Forelimb muscle (tissue), 1 donor: ENCODE measurements at regions not wholly inside any gene's neighbourhood (a gene's known extent, or its start where the extent isn't known, plus 50 kb on each side); places are given as distances from the start of the nearest gene placed in this dataset.
A peak's percentile ranks its signal among the peaks of the same experiment; 100 is the strongest.

Experiments
- DNase-seq: peaks from one replicate; pipeline ENCODE4 v3.0.0-alpha.2; 2013; ENCODE audit warnings: low read depth

DNA sequence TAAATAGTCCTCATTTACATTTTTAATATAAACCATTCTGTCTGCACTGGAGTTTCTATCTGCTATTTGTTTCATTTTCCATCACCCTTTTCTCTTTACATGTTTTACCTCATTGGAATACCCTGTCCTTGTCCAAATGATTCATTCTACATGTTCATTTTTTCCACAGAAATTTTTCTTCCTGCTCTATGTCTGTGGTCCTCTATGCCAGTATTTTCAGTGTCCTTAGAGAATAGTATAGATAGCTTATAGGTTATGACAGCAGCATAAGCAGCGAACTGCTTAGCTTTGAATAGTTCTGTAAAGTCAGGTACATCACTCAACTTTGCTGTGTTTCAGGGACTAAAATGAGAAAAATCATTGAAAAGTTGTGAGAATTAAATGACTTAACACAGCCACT is 742.3 kb upstream of the CBLB start:
- DNase-seq = no peak

DNA sequence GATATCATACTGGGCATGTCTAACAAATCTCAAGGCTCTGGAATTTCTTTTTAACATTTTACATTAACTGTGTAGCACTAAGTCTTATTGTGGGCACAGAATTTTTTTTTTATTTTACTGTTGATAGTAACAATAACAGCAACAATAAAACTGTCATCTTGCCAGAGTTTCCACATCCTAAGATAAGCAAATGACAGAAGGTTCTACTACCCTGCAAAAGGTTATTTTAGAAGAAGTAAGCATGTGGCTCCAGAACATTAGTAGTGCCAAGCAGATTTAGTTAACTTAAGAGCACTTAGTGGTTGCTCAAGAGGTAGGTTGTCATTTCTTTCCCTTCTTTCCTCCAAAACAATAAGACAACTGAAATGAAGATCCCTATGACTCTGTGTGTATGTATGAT is 743.0 kb upstream of the CBLB start:
- DNase-seq = no peak

DNA sequence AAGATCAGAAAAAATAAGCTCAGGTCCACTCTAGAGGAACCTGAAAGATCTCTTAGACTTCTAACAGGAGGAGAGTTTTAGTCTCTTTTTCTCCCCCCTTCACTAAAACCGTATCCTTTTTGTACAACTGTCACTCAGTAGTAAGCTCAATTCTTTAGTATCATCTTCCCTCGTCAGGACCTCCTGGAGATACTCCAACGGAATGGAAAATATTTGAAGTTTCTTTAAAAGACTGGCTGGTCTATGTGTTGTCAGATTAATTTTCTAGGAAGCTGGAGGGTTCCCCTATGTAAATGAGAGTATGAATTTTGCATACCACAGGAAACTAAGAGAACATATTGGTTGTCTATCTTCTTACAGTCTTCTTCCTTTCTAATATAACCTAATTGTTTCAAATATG is 747.7 kb upstream of the CBLB start:
- DNase-seq = no peak

DNA sequence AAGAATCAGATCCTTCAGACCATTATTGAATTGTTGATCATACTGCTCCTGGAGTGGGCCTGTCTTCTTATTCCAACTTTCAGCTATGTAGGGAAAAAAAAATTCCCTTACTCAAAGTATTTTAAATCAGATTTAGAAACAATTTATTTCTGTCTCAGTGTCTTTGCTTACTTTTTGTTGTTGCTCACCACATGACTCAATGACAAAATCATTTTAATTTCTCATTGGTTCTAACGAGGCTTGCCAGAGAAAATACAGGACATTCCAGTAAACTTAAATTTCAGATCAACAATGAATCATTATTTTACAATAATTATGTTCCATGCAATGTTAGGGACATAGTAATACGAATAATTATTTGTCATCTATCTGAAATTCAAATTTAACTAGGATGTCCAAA is 748.5 kb upstream of the CBLB start:
- no peak for DNase-seq

DNA sequence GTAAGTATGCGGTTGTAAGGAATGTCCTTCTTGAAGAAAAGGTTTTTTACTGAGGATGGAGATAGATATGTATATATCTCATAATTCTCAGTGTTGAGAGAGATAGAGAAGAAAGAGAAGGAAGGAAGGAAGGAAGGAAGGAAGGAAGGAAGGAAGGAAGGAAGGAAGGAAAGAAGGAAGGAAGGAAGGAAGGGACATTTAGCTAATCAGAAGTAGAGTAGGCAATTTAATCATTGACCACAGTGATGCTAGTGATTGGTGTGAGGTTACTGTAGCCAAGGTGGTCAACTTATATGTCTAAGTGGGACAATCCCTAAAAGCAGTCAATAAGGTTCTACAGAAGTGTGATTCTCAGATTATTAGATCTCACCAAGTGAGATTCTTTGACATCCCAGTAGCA is 751.8 kb upstream of the CBLB start:
- DNase-seq = no peak

DNA sequence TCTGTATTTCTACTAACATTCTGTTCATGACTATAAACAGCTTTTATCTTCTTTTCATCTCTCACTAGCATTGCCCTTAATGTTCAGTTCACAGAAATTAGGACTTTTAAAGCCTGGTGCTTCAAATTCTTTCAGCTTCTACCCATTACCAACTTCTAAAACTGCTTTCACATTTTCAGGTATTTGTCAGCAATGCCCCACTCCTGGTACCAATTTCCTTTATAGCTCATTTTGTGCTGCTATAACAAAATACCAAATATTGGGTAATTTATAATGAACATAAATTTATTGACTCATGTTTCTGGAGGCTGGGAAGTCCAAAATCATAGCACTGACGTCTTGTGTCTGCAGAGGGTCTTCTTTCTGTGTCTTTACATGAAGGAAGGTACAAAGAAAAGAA is 753.1 kb upstream of the CCDC54 start:
- no peak for DNase-seq

DNA sequence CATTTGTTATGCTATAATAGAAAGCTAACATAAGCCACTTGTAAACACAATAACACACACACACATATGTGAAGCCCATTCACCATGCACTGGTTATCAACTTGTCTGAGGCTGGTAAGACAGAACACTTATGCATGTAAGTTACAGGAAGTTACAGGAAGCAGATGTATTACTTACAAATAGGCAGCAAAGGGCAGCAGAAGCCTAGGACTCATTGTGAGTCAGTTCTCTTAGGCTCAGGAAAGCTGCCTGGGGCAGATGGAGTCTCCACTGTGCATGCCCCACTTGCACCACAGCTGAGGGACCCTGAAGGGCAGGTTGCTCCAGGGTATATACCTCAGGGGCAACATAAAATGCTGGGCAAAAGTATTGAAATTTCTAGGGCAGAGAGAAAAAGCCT is 748.8 kb upstream of the CCDC54 start:
- DNase-seq = no peak

DNA sequence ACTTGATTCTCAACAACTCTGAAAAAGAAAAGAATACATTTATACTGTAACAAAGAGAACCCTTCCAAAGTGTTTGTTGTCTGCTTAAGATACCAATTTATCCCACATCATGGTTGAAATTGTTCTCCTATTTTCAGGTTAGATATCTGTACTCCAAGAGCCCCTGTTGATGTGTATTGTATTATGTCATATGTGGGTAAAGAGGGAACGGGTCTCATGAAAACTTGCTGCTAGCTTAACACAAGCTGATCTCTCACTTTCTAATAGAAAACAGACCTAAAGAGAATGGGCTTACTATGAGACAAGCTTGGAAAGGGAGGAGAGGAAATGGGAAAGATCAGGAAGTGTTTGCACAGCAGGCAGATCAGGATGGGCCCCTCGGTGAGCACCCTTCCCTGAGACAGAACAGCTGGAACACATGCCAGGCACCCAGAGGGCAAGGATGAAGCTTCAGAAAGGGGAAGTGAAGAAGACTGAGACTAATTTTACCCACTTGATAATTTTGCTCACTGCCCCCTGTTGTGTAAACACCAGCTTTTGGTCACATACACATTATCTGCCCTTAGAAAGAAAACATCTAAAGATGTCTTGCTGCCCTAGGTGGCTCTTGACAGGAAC is 747.9 kb upstream of the CCDC54 start:
- DNase-seq = no peak

DNA sequence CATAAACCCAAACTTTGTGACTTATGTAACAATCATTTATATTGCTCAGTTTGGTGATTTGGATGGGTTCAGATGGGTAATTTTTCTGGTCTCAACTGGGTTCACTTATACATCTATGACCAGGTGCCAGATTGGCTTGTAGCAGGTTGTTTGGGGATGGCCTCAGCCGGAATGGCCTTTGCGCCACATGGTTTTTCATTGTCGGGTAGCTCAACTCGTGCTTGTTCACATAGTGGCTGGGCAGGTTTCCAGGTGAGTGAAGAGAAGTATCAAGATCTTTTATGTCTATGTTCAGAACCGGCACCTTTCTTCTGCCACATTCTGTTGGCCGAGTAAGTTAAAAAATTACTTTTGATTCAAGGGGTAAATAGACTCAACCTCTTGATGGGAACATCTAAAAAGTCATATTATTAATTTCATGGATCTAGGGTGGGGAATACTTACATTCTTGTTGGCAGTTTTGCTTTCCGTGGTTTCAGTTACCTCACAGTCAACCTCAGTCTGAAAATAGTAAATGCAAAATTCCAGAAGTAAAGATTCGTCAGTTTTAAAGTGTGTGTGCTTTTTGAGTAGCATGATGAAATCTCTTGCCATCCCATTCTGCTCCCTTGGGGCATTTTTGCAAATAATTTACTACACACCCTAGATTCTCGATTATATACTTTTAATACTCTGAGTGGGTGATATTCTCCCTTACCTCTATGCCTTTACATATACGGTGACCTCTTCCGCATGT is 745.7 kb upstream of the CCDC54 start:
- no peak for DNase-seq

DNA sequence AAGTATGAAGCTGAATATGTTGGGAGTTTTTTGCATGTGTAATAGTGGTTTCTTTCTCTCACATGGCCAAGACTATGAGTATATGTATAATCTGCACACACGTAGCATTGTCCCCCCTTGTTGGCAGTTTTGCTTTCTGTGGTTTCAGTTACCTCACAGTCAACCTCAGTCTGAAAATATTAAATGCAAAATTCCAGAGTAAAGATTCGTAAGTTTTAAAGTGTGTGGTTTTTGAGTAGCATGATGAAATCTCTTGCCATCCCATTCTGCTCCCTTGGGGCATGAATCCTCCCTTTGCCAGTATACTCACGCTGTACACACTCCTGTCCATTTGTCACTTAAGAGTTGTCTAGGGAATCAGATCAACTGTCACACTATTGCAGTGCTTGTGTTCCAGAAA is 742.0 kb upstream of the CCDC54 start:
- no peak for DNase-seq

DNA sequence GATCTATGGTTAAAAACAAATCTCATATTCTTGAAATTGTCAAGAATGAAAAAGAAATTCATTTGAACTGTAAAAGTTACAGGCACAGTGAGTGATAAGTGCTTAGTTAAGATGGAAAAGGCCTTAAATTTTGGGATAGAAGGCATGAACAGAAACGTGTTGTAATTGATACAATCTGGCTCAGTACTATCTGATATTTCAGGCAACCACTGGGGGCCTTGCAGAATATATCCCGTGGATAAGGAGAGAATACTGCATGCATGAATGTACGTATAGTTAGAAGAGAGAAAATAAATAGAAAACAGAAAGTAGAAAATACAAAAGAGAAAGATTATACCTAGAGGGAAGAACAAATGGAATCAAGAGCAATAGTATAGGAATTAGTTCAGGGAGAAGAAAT is 741.4 kb upstream of the CCDC54 start:
- DNase-seq = no peak

DNA sequence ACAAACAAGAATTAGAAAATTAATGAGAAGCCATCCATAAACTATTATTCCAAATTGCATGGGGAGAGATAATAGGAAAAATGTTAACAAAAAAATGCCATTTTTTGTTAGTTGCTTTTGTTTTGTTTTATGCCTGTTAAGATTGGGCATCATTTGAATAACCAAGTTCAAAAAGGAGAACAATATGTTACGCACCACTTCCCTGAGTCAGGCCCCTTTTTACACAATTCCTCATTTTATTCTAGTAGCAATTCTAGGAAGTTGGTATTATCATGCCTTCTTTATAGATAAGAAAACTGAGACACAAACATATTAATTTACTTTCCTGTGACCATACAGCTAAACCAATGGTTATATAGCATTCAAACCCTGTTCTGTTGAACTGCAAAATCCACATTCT is 736.9 kb upstream of the CCDC54 start:
- DNase-seq = no peak

DNA sequence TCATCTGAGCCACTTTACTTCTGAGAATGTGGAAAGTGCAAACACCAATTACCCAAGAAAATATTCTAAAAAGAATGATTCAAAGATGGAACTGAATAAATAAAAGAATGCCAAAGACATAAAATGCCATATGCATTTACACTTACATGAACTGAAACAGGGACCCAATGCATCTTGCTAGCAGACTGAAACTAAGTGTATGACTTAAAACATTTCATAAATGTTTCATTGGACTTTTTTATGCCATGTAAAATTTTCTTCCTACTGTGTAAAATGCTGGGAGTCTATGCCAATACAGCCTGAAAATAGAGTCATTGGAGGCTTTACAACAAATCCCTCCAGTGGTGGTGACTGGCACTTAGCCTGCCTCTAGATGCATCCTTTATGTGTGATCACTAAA is 735.1 kb upstream of the CCDC54 start:
- no peak for DNase-seq

DNA sequence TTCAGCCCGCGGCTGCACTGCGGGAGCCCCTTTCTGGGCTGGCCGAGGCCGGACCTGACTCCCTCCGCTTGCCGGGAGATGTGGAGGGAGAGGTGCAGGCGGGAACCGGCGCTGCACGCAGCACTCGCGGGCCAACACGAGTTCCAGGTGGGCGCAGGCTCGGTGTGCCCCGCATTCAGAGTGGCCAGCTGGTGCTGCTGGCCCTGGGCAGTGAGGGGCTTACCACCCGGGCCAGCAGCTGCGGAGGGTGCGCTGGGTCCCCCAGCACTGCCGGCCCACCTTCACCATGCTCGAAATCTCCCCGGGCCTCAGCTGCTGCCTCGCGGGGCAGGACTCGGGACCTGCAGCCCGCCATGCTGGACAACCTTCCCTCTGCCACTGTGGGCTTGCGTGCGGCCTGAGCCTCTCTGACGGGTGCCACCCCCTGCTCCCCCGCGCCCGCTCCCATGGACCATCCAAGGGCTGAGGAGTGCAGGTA is 733.5 kb upstream of the CCDC54 start:
- DNase-seq = no peak

DNA sequence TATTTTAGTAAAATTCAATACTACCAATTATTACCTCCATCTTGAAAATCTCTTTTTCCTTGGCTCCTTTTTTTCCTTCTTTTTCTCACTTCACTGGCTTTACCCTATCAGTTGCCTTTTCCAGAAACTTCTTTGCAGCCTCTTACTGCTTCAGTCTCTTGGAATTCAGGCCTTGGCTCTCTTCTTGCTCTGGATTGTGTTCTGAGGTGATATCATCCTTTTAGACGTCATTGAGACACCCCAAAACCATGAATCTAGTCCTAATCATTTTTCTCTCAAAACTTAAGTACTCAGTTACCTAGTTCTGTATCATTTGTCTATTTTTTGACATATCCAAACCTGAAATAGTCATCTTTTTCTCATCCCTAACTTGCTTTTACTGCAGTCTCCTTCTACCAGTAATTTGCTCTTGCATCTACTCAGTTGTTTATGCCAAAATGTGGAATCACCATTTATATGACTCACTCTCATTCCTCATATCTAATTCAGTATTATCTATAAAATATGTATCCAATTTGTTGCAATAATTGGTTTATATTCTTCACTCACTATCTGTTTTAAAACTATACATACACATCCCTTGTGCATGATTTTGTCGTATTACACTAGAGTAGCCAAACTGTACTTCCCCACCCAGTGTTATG is 703.2 kb upstream of the CCDC54 start:
- no peak for DNase-seq

DNA sequence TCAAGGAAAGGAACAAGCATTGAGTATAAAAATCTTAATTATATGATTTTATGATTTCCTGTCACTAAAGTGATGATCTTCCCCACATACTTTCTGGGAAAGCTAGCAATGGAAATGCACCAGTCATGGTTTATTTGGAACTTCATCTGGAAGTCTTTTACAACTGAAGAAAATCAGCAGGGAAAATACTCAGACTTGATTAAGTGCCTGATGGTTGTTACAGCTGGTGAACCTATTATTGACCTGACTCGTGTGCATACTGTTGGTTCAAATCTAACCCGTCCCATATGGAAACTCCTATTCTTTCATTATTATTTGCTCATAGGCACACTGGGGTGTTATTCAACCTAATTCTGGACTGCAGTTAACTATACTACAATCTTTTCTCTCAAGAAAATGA is 701.8 kb upstream of the CCDC54 start:
- DNase-seq = peak; percentile 16

DNA sequence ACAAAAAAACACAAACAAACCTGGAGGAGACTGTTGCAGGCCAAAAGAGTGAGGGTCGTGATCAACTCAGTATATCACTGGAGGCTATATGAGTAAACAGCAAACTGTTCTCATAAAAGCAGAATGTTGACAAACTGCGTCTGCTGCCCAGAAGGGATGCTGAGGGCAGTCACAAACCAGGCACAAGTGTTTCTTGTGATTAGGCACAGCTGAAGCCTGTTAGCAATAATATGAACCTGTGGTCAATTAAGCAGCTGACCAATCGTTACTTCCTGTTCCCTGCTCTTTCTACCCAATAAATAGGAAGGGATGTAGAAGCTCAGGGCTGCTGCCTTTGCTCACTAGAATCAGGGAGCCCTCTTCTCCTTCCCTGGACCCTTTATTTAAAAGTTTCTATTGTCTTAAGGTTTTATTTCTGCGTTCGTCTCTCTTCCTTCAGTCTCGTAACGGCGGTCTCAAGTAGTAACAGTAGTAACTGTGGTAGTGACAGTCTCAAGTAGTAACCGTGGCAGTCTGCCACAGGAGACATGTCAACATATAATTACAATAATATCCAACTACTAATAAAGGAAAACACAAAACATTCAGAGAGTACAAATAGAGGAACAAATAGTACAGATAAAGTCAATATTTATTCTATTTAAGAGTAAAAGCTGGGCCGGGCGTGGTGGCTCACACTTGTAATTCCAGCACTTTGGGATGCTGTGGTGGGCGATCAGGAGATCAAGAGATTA is 698.4 kb upstream of the CCDC54 start:
- no peak for DNase-seq

DNA sequence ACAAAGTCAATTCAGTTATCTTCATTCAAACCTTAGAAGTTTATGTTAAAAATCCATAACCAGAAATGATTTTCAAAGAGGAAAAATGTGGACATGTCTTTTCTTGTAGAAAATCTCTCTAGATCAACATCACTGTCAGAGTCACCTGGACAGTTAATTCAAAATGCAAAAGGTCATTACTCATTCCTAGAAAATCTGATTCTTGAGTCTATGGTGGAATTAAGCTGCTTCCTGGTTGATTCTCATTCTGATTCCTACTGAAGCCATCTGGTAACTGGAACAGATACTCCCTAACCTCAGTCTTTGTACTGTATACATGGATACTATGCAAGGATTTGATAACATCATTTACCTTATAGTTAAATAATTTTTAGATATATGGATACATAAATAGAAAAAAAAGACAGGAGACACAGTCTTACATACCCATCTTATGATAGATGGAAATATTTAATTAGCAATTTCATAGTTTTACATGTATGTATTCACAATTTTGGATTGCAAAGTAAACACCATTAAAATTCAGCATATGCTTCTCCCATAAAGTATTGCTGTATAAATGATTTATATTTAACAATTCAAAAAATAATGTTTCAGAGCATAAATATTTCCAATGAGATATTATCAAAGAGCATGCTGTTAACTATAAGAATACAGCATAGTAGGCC is 693.2 kb upstream of the CCDC54 start:
- no peak for DNase-seq

DNA sequence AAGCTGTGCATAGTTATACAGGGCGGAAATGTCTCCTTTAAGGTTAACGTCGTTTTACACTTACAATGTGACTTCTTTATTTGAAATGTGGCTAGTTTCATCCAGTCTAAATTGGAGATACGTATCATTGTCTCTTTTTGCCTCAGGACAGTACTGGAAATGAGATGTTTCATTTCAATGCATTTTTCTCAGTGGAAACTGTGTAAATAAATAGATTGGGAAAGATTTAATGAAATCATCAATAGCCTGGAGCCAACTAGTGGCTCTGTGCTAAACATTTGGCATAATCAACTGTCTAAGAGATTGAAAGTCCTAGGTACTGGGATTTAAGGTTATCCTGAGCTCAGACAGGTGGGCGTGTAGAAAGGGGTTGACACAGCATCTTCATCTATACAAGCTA is 691.5 kb upstream of the CCDC54 start:
- DNase-seq = no peak

DNA sequence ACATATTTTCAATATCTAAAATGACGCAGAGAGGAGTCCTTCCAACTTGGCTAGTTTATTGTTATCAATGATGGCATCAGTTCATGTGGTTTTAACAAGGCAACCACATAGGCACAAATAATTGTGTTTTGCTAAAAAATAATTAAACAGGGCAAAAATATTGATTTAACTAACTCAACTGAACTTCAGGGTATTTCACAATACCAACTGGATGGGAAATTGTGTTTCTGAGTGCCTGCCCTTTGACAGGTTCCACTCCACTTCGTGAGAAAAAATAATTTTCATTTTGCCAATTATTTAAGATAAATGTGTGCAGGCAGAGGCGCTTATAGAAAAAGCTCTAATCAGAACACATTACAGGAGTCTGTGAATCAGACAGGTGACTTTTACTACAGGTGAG is 689.3 kb upstream of the CCDC54 start:
- no peak for DNase-seq

DNA sequence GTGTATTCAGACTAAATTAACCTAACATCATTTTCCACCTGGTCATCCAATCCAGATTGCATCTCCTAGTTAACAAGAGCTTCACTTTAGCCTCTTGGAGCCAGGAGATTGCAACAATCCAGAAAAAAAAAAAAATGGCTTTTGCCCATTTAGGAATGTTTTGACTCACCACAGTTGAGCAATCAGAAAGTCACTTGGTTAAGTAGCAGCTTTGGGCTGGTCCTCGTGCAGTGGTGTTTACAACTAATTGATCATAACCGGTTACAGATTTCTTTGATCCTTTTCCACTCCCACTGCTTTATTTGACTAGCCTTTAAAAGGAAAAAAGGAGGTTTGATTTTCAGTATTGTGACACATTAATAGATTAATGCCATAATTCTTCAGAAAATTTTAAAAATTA is 688.8 kb upstream of the CCDC54 start:
- DNase-seq = no peak

DNA sequence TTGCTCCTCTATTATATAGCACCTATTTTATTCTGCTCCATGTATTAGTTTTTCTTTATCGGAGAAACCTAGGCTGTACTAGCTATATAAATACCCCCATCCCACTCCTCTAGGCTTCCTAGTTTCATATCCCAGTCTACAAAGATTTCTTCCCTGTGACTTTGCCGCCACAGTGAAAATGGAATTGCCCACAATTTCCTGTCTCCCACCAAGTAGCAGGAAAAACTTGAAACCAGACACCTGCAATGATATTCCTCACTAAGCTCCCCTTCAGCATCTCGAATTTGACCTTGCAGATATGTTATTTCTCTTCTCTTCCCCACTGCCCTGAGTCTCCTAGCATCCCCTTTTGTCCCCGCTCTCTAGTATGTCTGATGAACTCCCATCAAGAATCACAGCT is 685.8 kb upstream of the CCDC54 start:
- DNase-seq = no peak
